ENCODE measurements at regions not wholly inside any gene's neighbourhood (a gene's known extent, or its start where the extent isn't known, plus 50 kb on each side); places are given as distances from the start of the nearest gene placed in this dataset.

GRCh38 chr6:9999796-10000195 lies 415.1 kb downstream of the TFAP2A start:
- no CpG with 5 or more reads among the region's 3 CpGs for WGBS, 2 experiments (ENCODE audit: extremely low coverage in 2 of 2, insufficient read length in 1 of 2)
- POLR2A ChIA-PET (ENCODE audit: unreplicated experiment): no interaction called here
- dilution Hi-C loops (cut with HindIII; ENCODE audit: low sequenced_read_pairs, unreplicated experiment): no loop called here

More at GRCh38 chr6:9999796-10000195, 415.1 kb downstream of the TFAP2A start:
- Histone ChIP-seq H2AK9ac (replicated peaks; ENCODE audit: low read depth, low read length, poor library complexity) (no peak overlapping the region), H3K4me2 (ENCODE audit: low read depth, low read length) (no peak overlapping the region), H2BK120ac (ENCODE audit: low read depth, low read length) (no peak overlapping the region), H3K79me1 (ENCODE audit: low read depth in 1 of 2, low read length in 2 of 2) (no peaks in the 10 kb centered on the region), H3K9ac (ENCODE audit: low read depth, low read length) (no peak overlapping the region), H3K4me1 (ENCODE audit: control insufficient read depth, insufficient read depth, low read length) (no peaks in the 10 kb centered on the region), H3K4ac (ENCODE audit: low read depth, low read length) (no peak overlapping the region), H2BK5ac (ENCODE audit: low read depth, low read length, poor library complexity, severe bottlenecking) (no peak overlapping the region), H2AK5ac (ENCODE audit: low read depth, low read length) (no peak overlapping the region), H3K27me3 (ENCODE audit: control insufficient read depth, insufficient read depth, low read length) (no peaks in the 10 kb centered on the region), H2BK20ac (ENCODE audit: low read depth, low read length) (no peak overlapping the region), H3K23ac (ENCODE audit: low read depth, low read length) (no peak overlapping the region), H3K4me3 (ENCODE audit: insufficient read depth, low read depth, low read length) (no peak overlapping the region), H3K18ac (ENCODE audit: low read depth, low read length) (no peak overlapping the region), H4K5ac (ENCODE audit: low read depth, low read length) (no peak overlapping the region), H3K56ac (ENCODE audit: extremely low read depth, insufficient read depth, low read length) (no peak overlapping the region), H3K36me3 (ENCODE audit: control insufficient read depth, insufficient read depth, low read length) (no peaks in the 10 kb centered on the region), H4K91ac (ENCODE audit: insufficient read depth, low read depth, low read length) (no peak overlapping the region), H2BK15ac (ENCODE audit: low read depth, low read length) (no peak overlapping the region), H2AFZ (replicated peaks; ENCODE audit: low read length, poor library complexity) (no peak overlapping the region), H3K9me1 (ENCODE audit: insufficient read depth, low read length) (no peaks in the 10 kb centered on the region), H3K27ac (ENCODE audit: insufficient read depth, low read length) (no peak overlapping the region), H3K9me3 (ENCODE audit: control insufficient read depth, insufficient read depth, low read length) (peaks cover 4% of the 10 kb centered on the region), H3K14ac (replicated peaks; ENCODE audit: low read depth, low read length) (no peak overlapping the region), H4K20me1 (ENCODE audit: insufficient read depth, low read length) (no peaks in the 10 kb centered on the region), H4K8ac (ENCODE audit: low read depth in 2 of 2, low read length in 2 of 2) (no peak overlapping the region)
- no peak for DNase-seq
- no peak for TF ChIP-seq RAD21 (IDR thresholded peaks at IDR 0.05; ENCODE audit: low read length)
- TF ChIP-seq ELK1 (IDR thresholded peaks at IDR 0.05; ENCODE audit: borderline replicate concordance, low read depth, low read length): no peak
- TF ChIP-seq SMC3 (IDR thresholded peaks at IDR 0.05; ENCODE audit: low read depth, low read length): no peak
- TF ChIP-seq POLR2A (IDR thresholded peaks at IDR 0.05; ENCODE audit: low read depth, low read length): no peak
- TF ChIP-seq MXI1 (IDR thresholded peaks at IDR 0.05; ENCODE audit: borderline replicate concordance, low read depth, low read length): no peak
- TF ChIP-seq FOS (IDR thresholded peaks at IDR 0.05; ENCODE audit: low read depth, low read length): no peak
- TF ChIP-seq, protein P1, sequence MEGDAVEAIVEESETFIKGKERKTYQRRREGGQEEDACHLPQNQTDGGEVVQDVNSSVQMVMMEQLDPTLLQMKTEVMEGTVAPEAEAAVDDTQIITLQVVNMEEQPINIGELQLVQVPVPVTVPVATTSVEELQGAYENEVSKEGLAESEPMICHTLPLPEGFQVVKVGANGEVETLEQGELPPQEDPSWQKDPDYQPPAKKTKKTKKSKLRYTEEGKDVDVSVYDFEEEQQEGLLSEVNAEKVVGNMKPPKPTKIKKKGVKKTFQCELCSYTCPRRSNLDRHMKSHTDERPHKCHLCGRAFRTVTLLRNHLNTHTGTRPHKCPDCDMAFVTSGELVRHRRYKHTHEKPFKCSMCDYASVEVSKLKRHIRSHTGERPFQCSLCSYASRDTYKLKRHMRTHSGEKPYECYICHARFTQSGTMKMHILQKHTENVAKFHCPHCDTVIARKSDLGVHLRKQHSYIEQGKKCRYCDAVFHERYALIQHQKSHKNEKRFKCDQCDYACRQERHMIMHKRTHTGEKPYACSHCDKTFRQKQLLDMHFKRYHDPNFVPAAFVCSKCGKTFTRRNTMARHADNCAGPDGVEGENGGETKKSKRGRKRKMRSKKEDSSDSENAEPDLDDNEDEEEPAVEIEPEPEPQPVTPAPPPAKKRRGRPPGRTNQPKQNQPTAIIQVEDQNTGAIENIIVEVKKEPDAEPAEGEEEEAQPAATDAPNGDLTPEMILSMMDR (conservative IDR thresholded peaks at IDR 0.05; ENCODE audit: low read depth, low read length): no peak
- no peak for TF ChIP-seq MAFK (IDR thresholded peaks at IDR 0.05; ENCODE audit: low read depth, low read length)
- TF ChIP-seq, protein P2, sequence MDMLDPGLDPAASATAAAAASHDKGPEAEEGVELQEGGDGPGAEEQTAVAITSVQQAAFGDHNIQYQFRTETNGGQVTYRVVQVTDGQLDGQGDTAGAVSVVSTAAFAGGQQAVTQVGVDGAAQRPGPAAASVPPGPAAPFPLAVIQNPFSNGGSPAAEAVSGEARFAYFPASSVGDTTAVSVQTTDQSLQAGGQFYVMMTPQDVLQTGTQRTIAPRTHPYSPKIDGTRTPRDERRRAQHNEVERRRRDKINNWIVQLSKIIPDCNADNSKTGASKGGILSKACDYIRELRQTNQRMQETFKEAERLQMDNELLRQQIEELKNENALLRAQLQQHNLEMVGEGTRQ (IDR thresholded peaks at IDR 0.05; ENCODE audit: low read depth, low read length): no peak
- no peak for TF ChIP-seq NFE2L2 (IDR thresholded peaks at IDR 0.05; ENCODE audit: low read depth, low read length)
- no peak for TF ChIP-seq CHD1 (IDR thresholded peaks at IDR 0.05; ENCODE audit: low read depth, low read length)
- TF ChIP-seq BHLHE40 (IDR thresholded peaks at IDR 0.05; ENCODE audit: low read depth, low read length): no peak
- TF ChIP-seq MAZ (IDR thresholded peaks at IDR 0.05; ENCODE audit: borderline replicate concordance, low read depth, low read length): no peak
- no peak for TF ChIP-seq RFX5 (IDR thresholded peaks at IDR 0.05; ENCODE audit: low read depth, low read length)
- ATAC-seq (ENCODE audit: low read depth): no peak
- in situ Hi-C loops (cut with MboI; ENCODE audit: low sequenced_read_pairs): no loop called here
- CTCF ChIA-PET: no interaction called here
- no TSS peak for BruUV-seq (replicated peaks)
- intact Hi-C loops (cut with micrococcal nuclease): no loop called here
